A549 (cell line): ENCODE measurements at regions not wholly inside any gene's neighbourhood (a gene's known extent, or its start where the extent isn't known, plus 50 kb on each side); places are given as distances from the start of the nearest gene placed in this dataset.

Experiments
- ATAC-seq, 2 experiments: fragments of 200-7000 bp in 1 of 2; fragments of >200 bp in 1 of 2; cut with Nextera tagmentation in 1 of 2; cut with Tn5 transposase in 1 of 2; 3 replicates each; pipeline versions ENCODE4 v1.8.0 to v1.9.1; 2018 to 2020; ENCODE audit warnings: mild to moderate bottlenecking in 1 of 2, moderate library complexity in 1 of 2
- CTCF ChIA-PET: fragments of 300-600 bp; sonication (Branson Sonifier 250); formaldehyde crosslinking; extraction: SDS; loops from one replicate; lab custom pipeline; 2021; ENCODE audit warnings: antibody characterized with exemption, inconsistent platforms; lab: Yijun Ruan, JAX
- POLR2A ChIA-PET: fragments of 350-600 bp; formaldehyde crosslinking; extraction: SDS; loops from one replicate; lab custom pipeline; 2021; ENCODE audit warnings: antibody characterized with exemption, inconsistent platforms; lab: Yijun Ruan, JAX
- DNase-seq, 2 experiments: peaks; one replicate each; pipeline versions ENCODE4 v3.0.0 to v3.0.0-alpha.2; 2011 to 2016; ENCODE audit warnings: low read depth in 1 of 2, low spot score in 1 of 2
- FAIRE-seq: peaks from 2 replicates; lab custom pipeline; 2011; peaks lifted over from hg19 to GRCh38; lab: Jason Lieb, UNC
- H3K27ac ChIP-seq, 2 experiments: fragments of >200 bp; sonication (Bioruptor Twin); formaldehyde crosslinking; 3 replicates each; pipeline ENCODE4 v1.5.1; 2016 to 2017
- H3K4me1 ChIP-seq: fragments of >200 bp; sonication (Bioruptor Twin); formaldehyde crosslinking; 3 replicates; pipeline ENCODE4 v1.6.1; 2016
- H3K4me2 ChIP-seq: fragments of >200 bp; sonication (Bioruptor Twin); formaldehyde crosslinking; 3 replicates; pipeline ENCODE4 v1.6.1; 2016
- H3K4me3 ChIP-seq: fragments of >200 bp; sonication (Bioruptor Twin); formaldehyde crosslinking; 3 replicates; pipeline ENCODE4 v1.5.1; 2016
- H3K9me3 ChIP-seq: fragments of >200 bp; sonication (Bioruptor Twin); formaldehyde crosslinking; 3 replicates; pipeline ENCODE4 v1.6.1; 2016
- BHLHE40 ChIP-seq: IDR thresholded peaks from 2 replicates; pipeline ENCODE4 v1.6.1; 2012; ENCODE audit warnings: low read depth, low read length, inconsistent platforms
- CBX2 ChIP-seq: fragments of 200-600 bp; sonication (generic); IDR thresholded peaks from 2 replicates; pipeline ENCODE4 v1.6.1; 2016; ENCODE audit warnings: low read depth, mild to moderate bottlenecking, borderline replicate concordance
- CBX8 ChIP-seq: fragments of 200-600 bp; sonication (generic); IDR thresholded peaks from 2 replicates; pipeline ENCODE4 v1.6.1; 2016
- CEBPB ChIP-seq, 2 experiments: fragments of >200 bp in 1 of 2; sonication (Bioruptor Twin) in 1 of 2; formaldehyde crosslinking in 1 of 2; IDR thresholded peaks; 2 replicates each; pipeline ENCODE4 v1.6.1; 2012 to 2016
- CHD2 ChIP-seq: fragments of 150-350 bp; IDR thresholded peaks from 2 replicates; pipeline ENCODE4 v1.6.1; 2014; ENCODE audit warnings: low read length; ENCODE audit not compliant: partially characterized antibody
- CHD4 ChIP-seq: fragments of 200-600 bp; sonication (generic); IDR thresholded peaks from 2 replicates; pipeline ENCODE4 v1.6.1; 2016; ENCODE audit warnings: antibody characterized with exemption, mild to moderate bottlenecking, borderline replicate concordance
- EHMT2 ChIP-seq: fragments of 200-600 bp; sonication (generic); IDR thresholded peaks from 2 replicates; pipeline ENCODE4 v1.6.1; 2016; ENCODE audit warnings: antibody characterized with exemption, low read depth, mild to moderate bottlenecking, moderate library complexity
- ESRRA ChIP-seq: fragments of 150-350 bp; IDR thresholded peaks from 2 replicates; pipeline ENCODE4 v1.6.1; 2014; ENCODE audit warnings: mild to moderate bottlenecking, low read length, borderline replicate concordance
- FOSB ChIP-seq: fragments of 250-450 bp; sonication (Bioruptor Pico); IDR thresholded peaks from 2 replicates; pipeline ENCODE4 v1.5.0; 2020; ENCODE audit warnings: mild to moderate bottlenecking, moderate library complexity
- FOSL2 ChIP-seq, 2 experiments: fragments of 450-650 bp in 1 of 2; fragments of >200 bp in 1 of 2; sonication (Bioruptor Twin) in 1 of 2; formaldehyde crosslinking; IDR thresholded peaks; 2 replicates each; pipeline versions ENCODE4 v1.5.0 to v1.6.1; 2016 to 2020; ENCODE audit warnings: mild to moderate bottlenecking in 1 of 2, moderate library complexity in 1 of 2
- GATA3 ChIP-seq: IDR thresholded peaks from 2 replicates; pipeline ENCODE4 v1.6.1; 2012; ENCODE audit warnings: borderline replicate concordance
- HDAC2 ChIP-seq: fragments of 200-600 bp; sonication (generic); IDR thresholded peaks from 2 replicates; pipeline ENCODE4 v1.6.1; 2016
- HOXB13 ChIP-seq: fragments of 250-450 bp; sonication (Bioruptor Pico); IDR thresholded peaks from 2 replicates; pipeline ENCODE4 v1.5.0; 2020; ENCODE audit warnings: low read depth, mild to moderate bottlenecking, moderate library complexity
- HOXB5 ChIP-seq: fragments of 250-450 bp; sonication (Bioruptor Pico); IDR thresholded peaks from 2 replicates; pipeline ENCODE4 v1.5.0; 2020; ENCODE audit warnings: mild to moderate bottlenecking, moderate library complexity
- JUN ChIP-seq, 2 experiments: fragments of >200 bp; sonication (Bioruptor Twin); formaldehyde crosslinking; IDR thresholded peaks; 2 replicates in 1 of 2; 3 replicates in 1 of 2; pipeline ENCODE4 v1.6.1; 2016 to 2017
- JUNB ChIP-seq: fragments of >200 bp; sonication (Bioruptor Twin); formaldehyde crosslinking; IDR thresholded peaks from 2 replicates; pipeline ENCODE4 v1.6.1; 2016
- MAZ ChIP-seq: fragments of 150-350 bp; IDR thresholded peaks from 2 replicates; pipeline ENCODE4 v1.6.1; 2014; ENCODE audit warnings: antibody characterized with exemption, low read depth, low read length, borderline replicate concordance
- MYC ChIP-seq: IDR thresholded peaks from 2 replicates; pipeline ENCODE4 v1.6.1; 2012; ENCODE audit warnings: mild to moderate bottlenecking, inconsistent platforms, low read length, improper control_type of control experiment, borderline replicate concordance
- NR3C1 ChIP-seq: fragments of >200 bp; sonication (Bioruptor Twin); formaldehyde crosslinking; IDR thresholded peaks from 3 replicates; pipeline ENCODE4 v1.6.1; 2017
- PHF8 ChIP-seq: fragments of 200-600 bp; sonication (generic); IDR thresholded peaks from 2 replicates; pipeline ENCODE4 v1.6.1; 2016; ENCODE audit warnings: low read depth, mild to moderate bottlenecking, antibody characterized with exemption, moderate library complexity, borderline replicate concordance
- POLR2AphosphoS2 ChIP-seq: conservative IDR thresholded peaks from 2 replicates; pipeline ENCODE4 v1.6.1; 2012; ENCODE audit warnings: low read length, improper control_type of control experiment, inconsistent platforms
- RAD21 ChIP-seq, 2 experiments: fragments of >200 bp in 1 of 2; sonication (Bioruptor Twin) in 1 of 2; formaldehyde crosslinking in 1 of 2; IDR thresholded peaks in 1 of 2; conservative IDR thresholded peaks in 1 of 2; 2 replicates in 1 of 2; 3 replicates in 1 of 2; pipeline ENCODE4 v1.6.1; 2012 to 2018; ENCODE audit warnings: inconsistent platforms in 1 of 2
- RARB ChIP-seq: fragments of 250-450 bp; sonication (Bioruptor Pico); IDR thresholded peaks from 2 replicates; pipeline ENCODE4 v1.8.0; 2021; ENCODE audit warnings: mild to moderate bottlenecking, moderate library complexity
- RFX5 ChIP-seq: fragments of 450-650 bp; IDR thresholded peaks from 2 replicates; pipeline ENCODE4 v1.7.1; 2014; ENCODE audit warnings: antibody characterized with exemption, mild to moderate bottlenecking, moderate library complexity
- SREBF2 ChIP-seq: fragments of 450-650 bp; IDR thresholded peaks from 2 replicates; pipeline ENCODE4 v1.6.1; 2014; ENCODE audit warnings: mild to moderate bottlenecking, moderate library complexity
- ZC3H11A ChIP-seq: fragments of 450-650 bp; IDR thresholded peaks from 2 replicates; pipeline ENCODE4 v1.6.1; 2014; ENCODE audit warnings: antibody characterized with exemption, mild to moderate bottlenecking
- ZSCAN20 ChIP-seq: fragments of 250-450 bp; sonication (Bioruptor Pico); IDR thresholded peaks from 2 replicates; pipeline ENCODE4 v1.8.0; 2022; ENCODE audit warnings: mild to moderate bottlenecking, moderate library complexity
- WGBS: methylation state at CpG from one replicate; pipeline ENCODE4 v1.1.6; 2017; ENCODE audit errors: missing lambda C conversion rate; 5-methylcytosine and 5-hydroxymethylcytosine counted together
- TF ChIP-seq, protein P1 (sequence below): IDR thresholded peaks from 2 replicates; pipeline ENCODE4 v1.6.1; 2012; ENCODE audit warnings: low read depth, borderline replicate concordance
- TF ChIP-seq, protein P2 (sequence below): fragments of 200-600 bp; sonication (generic); IDR thresholded peaks from 2 replicates; pipeline ENCODE4 v1.6.1; 2016; ENCODE audit warnings: antibody characterized with exemption, mild to moderate bottlenecking, moderate library complexity
- TF ChIP-seq, protein P3 (sequence below): fragments of >200 bp; sonication (Bioruptor Twin); formaldehyde crosslinking; IDR thresholded peaks from 2 replicates; pipeline ENCODE4 v1.6.1; 2016
- TF ChIP-seq, protein P4 (sequence below): fragments of >200 bp; sonication (Bioruptor Twin); formaldehyde crosslinking; IDR thresholded peaks from 3 replicates; pipeline ENCODE4 v1.6.1; 2016
- TF ChIP-seq, protein P5 (sequence below): fragments of 150-350 bp; IDR thresholded peaks from 2 replicates; pipeline ENCODE4 v1.6.1; 2014; ENCODE audit warnings: low read depth, mild to moderate bottlenecking, low read length

DNA sequence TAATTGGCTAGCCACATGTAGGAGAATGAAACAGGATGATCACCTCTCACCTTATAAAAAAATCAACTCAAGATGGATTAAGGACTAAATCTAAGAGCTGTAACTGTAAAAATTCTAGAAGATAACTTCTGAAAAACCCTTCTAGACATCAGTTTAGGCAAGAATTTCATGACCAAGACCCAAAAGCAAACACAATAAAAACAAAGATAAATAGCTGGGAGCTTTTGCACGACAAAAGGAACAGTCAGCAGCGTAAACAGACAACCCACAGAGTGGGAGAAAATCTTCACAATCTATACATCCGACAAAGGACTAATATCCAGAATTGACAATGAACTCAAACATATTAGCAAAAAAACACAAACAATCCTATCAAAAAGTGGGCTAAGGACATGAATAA, 316.3 kb downstream of the METTL4 start:
- H3K4me1 ChIP-seq, result no peaks in the 10 kb centered on the region
- H3K27ac ChIP-seq, result no peak overlapping the region
- H3K9me3 ChIP-seq, result no peaks in the 10 kb centered on the region
- ChIA-PET CTCF (interaction anchor here (0.6 kb wide), 1 partner anchor 31 kb away, joined by 3 read pairs; no protein-coding TSS in a partner anchor), POLR2A (no interaction called here)
- DNase-seq (no peak), FAIRE-seq (no peak), ATAC-seq (no peak)
- TF ChIP-seq PHF8 (no peak), JUNB (no peak), HDAC2 (no peak), FOSL2 (IDR thresholded peaks at IDR 0.05) (no peak), FOSL2 (CRISPR knock-in tag; IDR thresholded peaks at IDR 0.05) (no peak), CHD4 (no peak), GATA3 (no peak), HOXB5 (CRISPR knock-in tag) (no peak), RFX5 (no peak), FOSB (no peak), POLR2AphosphoS2 (no peak), RARB (CRISPR knock-in tag) (no peak), ZSCAN20 (CRISPR knock-in tag) (no peak), NR3C1 (no peak), MYC (no peak), ESRRA (no peak), MAZ (no peak)
- TF ChIP-seq, protein P1, sequence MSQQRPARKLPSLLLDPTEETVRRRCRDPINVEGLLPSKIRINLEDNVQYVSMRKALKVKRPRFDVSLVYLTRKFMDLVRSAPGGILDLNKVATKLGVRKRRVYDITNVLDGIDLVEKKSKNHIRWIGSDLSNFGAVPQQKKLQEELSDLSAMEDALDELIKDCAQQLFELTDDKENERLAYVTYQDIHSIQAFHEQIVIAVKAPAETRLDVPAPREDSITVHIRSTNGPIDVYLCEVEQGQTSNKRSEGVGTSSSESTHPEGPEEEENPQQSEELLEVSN, result no peak
- TF ChIP-seq, protein P2, sequence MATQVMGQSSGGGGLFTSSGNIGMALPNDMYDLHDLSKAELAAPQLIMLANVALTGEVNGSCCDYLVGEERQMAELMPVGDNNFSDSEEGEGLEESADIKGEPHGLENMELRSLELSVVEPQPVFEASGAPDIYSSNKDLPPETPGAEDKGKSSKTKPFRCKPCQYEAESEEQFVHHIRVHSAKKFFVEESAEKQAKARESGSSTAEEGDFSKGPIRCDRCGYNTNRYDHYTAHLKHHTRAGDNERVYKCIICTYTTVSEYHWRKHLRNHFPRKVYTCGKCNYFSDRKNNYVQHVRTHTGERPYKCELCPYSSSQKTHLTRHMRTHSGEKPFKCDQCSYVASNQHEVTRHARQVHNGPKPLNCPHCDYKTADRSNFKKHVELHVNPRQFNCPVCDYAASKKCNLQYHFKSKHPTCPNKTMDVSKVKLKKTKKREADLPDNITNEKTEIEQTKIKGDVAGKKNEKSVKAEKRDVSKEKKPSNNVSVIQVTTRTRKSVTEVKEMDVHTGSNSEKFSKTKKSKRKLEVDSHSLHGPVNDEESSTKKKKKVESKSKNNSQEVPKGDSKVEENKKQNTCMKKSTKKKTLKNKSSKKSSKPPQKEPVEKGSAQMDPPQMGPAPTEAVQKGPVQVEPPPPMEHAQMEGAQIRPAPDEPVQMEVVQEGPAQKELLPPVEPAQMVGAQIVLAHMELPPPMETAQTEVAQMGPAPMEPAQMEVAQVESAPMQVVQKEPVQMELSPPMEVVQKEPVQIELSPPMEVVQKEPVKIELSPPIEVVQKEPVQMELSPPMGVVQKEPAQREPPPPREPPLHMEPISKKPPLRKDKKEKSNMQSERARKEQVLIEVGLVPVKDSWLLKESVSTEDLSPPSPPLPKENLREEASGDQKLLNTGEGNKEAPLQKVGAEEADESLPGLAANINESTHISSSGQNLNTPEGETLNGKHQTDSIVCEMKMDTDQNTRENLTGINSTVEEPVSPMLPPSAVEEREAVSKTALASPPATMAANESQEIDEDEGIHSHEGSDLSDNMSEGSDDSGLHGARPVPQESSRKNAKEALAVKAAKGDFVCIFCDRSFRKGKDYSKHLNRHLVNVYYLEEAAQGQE, result no peak
- TF ChIP-seq, protein P3, sequence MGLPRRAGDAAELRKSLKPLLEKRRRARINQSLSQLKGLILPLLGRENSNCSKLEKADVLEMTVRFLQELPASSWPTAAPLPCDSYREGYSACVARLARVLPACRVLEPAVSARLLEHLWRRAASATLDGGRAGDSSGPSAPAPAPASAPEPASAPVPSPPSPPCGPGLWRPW, result no peak
- TF ChIP-seq, protein P4, sequence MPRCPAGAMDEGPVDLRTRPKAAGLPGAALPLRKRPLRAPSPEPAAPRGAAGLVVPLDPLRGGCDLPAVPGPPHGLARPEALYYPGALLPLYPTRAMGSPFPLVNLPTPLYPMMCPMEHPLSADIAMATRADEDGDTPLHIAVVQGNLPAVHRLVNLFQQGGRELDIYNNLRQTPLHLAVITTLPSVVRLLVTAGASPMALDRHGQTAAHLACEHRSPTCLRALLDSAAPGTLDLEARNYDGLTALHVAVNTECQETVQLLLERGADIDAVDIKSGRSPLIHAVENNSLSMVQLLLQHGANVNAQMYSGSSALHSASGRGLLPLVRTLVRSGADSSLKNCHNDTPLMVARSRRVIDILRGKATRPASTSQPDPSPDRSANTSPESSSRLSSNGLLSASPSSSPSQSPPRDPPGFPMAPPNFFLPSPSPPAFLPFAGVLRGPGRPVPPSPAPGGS, result no peak
- WGBS, result 29% methylated on average over 3 of the region's 3 CpGs
- H3K4me3 ChIP-seq, result no peak overlapping the region
- H3K4me2 ChIP-seq, result no peak overlapping the region

DNA sequence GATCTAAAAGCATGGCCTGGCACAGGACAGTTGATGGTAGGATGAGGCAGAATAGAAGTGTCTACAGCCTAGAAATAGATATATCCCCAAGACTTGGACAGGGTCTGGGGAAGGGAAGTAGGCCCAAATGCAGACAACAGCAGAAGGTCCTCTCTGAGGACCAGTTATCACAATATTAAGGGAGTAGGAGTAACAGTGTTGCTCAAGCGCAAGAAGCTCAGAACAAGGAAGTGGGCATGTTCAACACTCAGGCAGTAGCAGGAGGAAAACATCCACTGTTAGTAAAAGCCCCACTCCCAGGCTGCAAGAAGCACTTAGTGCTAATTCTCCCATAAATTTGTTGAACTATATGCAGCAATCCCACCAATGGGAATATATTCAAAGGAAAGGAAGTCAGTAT, 314.7 kb downstream of the METTL4 start:
- ChIA-PET CTCF (no interaction called here), POLR2A (no interaction called here)
- ATAC-seq, result no peak
- FAIRE-seq, result no peak
- Histone ChIP-seq H3K4me1 (no peaks in the 10 kb centered on the region), H3K4me3 (no peak overlapping the region), H3K27ac (no peak overlapping the region), H3K4me2 (no peak overlapping the region), H3K9me3 (no peaks in the 10 kb centered on the region)
- DNase-seq, result no peak
- WGBS, result 81% methylated on average over 1 of the region's 1 CpG
- TF ChIP-seq CHD2, result no peak
- no peak for TF ChIP-seq RAD21 (conservative IDR thresholded peaks at IDR 0.05 in 1 of 2, IDR thresholded peaks at IDR 0.05 in 1 of 2)
- TF ChIP-seq JUNB, result no peak
- TF ChIP-seq JUN (IDR thresholded peaks at IDR 0.05), result no peak
- TF ChIP-seq ZC3H11A, result no peak
- TF ChIP-seq BHLHE40, result no peak
- TF ChIP-seq, protein P5, sequence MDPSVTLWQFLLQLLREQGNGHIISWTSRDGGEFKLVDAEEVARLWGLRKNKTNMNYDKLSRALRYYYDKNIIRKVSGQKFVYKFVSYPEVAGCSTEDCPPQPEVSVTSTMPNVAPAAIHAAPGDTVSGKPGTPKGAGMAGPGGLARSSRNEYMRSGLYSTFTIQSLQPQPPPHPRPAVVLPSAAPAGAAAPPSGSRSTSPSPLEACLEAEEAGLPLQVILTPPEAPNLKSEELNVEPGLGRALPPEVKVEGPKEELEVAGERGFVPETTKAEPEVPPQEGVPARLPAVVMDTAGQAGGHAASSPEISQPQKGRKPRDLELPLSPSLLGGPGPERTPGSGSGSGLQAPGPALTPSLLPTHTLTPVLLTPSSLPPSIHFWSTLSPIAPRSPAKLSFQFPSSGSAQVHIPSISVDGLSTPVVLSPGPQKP, result no peak
- TF ChIP-seq EHMT2, result no peak
- TF ChIP-seq CBX2, result no peak
- no peak for TF ChIP-seq CEBPB (IDR thresholded peaks at IDR 0.05)
- TF ChIP-seq FOSB, result no peak
- no peak for TF ChIP-seq CBX8
- no peak for TF ChIP-seq SREBF2
- no peak for TF ChIP-seq HOXB13 (CRISPR knock-in tag)
